ENCODE measurements at regions not wholly inside any gene's neighbourhood (a gene's known extent, or its start where the extent isn't known, plus 50 kb on each side); places are given as distances from the start of the nearest gene placed in this dataset.

DNA sequence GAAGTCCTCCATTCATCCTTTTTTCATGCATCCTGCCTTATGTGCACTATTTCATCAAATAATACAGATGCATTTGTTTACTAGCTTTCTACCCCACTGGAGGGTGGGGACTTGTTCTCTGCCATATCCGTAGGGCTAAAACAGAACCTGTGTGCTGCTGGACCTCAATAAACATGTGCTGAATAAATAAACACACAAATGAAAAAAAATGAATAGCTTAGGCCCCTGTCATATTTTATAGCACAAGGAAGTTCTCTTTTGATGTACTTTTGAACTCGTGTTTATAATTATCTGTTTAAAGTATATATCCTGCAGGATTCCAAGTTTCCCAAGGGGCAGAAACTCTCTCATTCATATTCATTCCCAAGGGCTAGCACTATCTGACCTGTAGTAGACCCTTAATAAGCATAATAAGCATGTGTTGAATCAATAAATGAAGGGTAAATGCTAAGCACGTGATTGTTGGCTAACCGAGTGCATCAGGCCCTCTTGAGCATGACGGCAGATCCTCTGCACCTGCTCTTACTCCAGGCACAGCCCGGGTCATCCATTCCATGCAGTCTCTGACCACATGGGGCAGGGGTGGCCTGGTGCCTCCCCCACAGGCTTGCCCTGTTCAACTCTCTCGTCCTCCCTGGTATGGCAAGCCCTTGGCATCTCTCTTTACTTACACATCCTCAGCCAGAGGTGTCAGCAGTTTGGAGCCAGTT lies 474.1 kb upstream of the ZMIZ1 start:
- ATAC-seq (ENCODE audit: low read depth): no peak
- no peak overlapping the region for H3K27ac ChIP-seq (ENCODE audit: poor library complexity, severe bottlenecking)
- H3K27me3 ChIP-seq (ENCODE audit: insufficient read depth, poor library complexity, severe bottlenecking): no peaks in the 10 kb centered on the region
- no peak for TF ChIP-seq CTCF (IDR thresholded peaks at IDR 0.05; ENCODE audit: poor library complexity, severe bottlenecking)
- DNase-seq (ENCODE audit: low spot score): no peak
- H3K4me3 ChIP-seq (ENCODE audit: severe bottlenecking): no peak overlapping the region
- no peaks in the 10 kb centered on the region for H3K4me1 ChIP-seq (ENCODE audit: insufficient read depth, poor library complexity, severe bottlenecking)
- no peaks in the 10 kb centered on the region for H3K36me3 ChIP-seq (ENCODE audit: low read depth)
- H3K9me3 ChIP-seq (ENCODE audit: severe bottlenecking): no peaks in the 10 kb centered on the region

DNA sequence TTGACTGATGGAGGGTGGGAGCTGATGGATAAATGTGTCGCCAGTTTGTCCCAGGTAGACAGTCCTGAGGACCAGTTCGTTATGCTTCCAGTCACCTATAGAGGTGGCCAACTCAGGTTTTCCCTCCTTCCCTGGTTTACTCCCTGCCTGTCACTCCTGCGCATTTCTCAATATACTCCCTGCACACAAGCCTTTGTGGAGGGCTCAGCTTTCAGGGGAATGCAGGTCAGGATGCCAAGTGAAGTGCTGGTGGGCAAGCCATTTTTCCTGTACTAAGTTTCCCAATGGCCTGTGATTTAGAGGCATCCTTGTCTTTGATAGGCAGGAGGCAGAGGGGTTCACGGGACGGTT lies 473.5 kb upstream of the ZMIZ1 start:
- H3K27ac ChIP-seq (ENCODE audit: poor library complexity, severe bottlenecking): no peak overlapping the region
- no peaks in the 10 kb centered on the region for H3K27me3 ChIP-seq (ENCODE audit: insufficient read depth, poor library complexity, severe bottlenecking)
- H3K4me3 ChIP-seq (ENCODE audit: severe bottlenecking): no peak overlapping the region
- DNase-seq (ENCODE audit: low spot score): no peak
- H3K4me1 ChIP-seq (ENCODE audit: insufficient read depth, poor library complexity, severe bottlenecking): no peaks in the 10 kb centered on the region
- ATAC-seq (ENCODE audit: low read depth): no peak
- H3K9me3 ChIP-seq (ENCODE audit: severe bottlenecking): no peaks in the 10 kb centered on the region
- H3K36me3 ChIP-seq (ENCODE audit: low read depth): no peaks in the 10 kb centered on the region
- TF ChIP-seq CTCF (IDR thresholded peaks at IDR 0.05; ENCODE audit: poor library complexity, severe bottlenecking): no peak

- Histone ChIP-seq H3K4me3 (ENCODE audit: severe bottlenecking) (no peak overlapping the region), H3K27me3 (ENCODE audit: insufficient read depth, poor library complexity, severe bottlenecking) (no peaks in the 10 kb centered on the region), H3K9me3 (ENCODE audit: severe bottlenecking) (no peaks in the 10 kb centered on the region), H3K36me3 (ENCODE audit: low read depth) (no peaks in the 10 kb centered on the region), H3K4me1 (ENCODE audit: insufficient read depth, poor library complexity, severe bottlenecking) (no peaks in the 10 kb centered on the region), H3K27ac (ENCODE audit: poor library complexity, severe bottlenecking) (no peak overlapping the region)
- no peak for ATAC-seq (ENCODE audit: low read depth)
- no peak for DNase-seq (ENCODE audit: low spot score)
- no peak for TF ChIP-seq CTCF (IDR thresholded peaks at IDR 0.05; ENCODE audit: poor library complexity, severe bottlenecking)
These were observed 472.2 kb upstream of the ZMIZ1 start for GRCh38 chr10:78596556-78596955.

DNA sequence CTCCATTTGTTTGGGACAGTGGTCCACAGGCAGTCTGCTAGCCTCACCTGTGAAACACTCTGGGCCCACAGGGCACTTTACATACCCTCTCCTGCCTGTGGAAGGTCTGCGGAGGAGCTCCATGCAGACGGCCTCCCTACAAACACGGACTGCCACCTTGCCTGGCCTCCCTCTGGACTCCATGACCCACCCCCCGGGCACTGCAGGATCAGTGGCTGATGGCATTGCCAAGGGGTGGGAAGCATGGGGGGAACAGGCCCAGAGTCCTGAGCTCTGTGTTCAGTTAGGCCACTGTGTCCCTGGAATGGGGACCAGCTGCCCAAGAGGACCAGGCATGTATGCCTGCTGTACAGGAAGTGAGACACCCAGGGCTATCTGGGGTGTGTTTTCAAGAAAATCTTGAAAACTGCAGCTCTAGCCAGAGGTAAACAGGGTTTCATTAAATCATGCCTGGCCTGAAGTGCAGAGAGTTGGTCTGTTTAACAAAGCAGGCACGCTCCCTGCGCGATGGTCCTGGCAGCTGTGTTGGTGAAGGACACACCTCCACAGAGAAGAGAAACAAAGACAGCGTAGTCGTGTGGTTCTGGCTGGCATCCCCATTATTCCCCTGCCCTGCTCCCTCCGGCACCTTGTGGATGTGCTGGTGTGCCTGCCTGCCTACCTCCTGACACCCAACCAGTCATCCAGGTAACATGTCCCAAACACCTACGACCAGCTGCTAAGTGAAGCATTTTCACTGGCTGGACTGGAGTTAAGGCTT lies 470.8 kb upstream of the ZMIZ1 start:
- Histone ChIP-seq H3K4me1 (ENCODE audit: insufficient read depth, poor library complexity, severe bottlenecking) (no peaks in the 10 kb centered on the region), H3K36me3 (ENCODE audit: low read depth) (no peaks in the 10 kb centered on the region), H3K4me3 (ENCODE audit: severe bottlenecking) (no peak overlapping the region), H3K9me3 (ENCODE audit: severe bottlenecking) (no peaks in the 10 kb centered on the region), H3K27me3 (ENCODE audit: insufficient read depth, poor library complexity, severe bottlenecking) (no peaks in the 10 kb centered on the region), H3K27ac (ENCODE audit: poor library complexity, severe bottlenecking) (no peak overlapping the region)
- no peak for TF ChIP-seq CTCF (IDR thresholded peaks at IDR 0.05; ENCODE audit: poor library complexity, severe bottlenecking)
- DNase-seq (ENCODE audit: low spot score) (no peak), ATAC-seq (ENCODE audit: low read depth) (no peak)
